ENCODE measurements at regions not wholly inside any gene's neighbourhood (a gene's known extent, or its start where the extent isn't known, plus 50 kb on each side); places are given as distances from the start of the nearest gene placed in this dataset.

DNA sequence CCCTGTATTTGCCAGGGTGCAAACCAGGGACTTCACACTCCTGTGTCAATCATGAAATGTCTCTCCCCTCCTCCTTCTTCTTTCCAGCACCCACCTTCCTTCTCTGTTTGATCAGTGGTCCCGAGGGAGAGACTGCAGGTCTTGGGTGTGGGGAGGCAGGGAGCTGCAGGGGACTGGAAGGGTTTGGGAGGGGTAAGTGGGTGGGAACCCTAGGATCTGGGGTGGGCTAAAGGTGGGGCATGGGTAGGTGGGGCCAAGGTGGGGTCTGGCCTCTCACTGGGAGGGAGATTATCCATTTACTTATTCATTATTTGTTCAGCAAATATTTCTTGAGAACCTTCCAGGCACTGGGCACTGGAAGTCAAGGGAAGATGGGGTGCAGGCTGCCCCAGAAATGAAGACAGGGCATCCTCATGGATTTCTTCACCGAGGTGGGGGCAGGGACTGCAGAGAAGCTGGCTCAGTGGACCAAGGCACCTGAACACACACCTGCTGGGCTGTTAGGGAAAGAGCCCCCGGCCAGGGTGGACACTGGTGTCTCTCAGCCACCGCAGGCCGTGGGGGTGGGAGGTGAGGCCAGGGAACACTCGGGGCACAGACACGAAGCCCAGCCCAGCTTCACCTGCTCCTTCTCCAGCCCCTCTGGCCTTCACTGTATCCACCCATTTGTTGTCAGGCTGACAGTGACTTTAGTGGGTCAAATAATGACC is 193.9 kb upstream of the C1orf174 start:
- no peak for DNase-seq (ENCODE audit: low read depth)
- H3K4me3 ChIP-seq (ENCODE audit: low read length) = no peak overlapping the region
- no peak for TF ChIP-seq CTCF (conservative IDR thresholded peaks at IDR 0.05; ENCODE audit: low read depth, low read length)

DNA sequence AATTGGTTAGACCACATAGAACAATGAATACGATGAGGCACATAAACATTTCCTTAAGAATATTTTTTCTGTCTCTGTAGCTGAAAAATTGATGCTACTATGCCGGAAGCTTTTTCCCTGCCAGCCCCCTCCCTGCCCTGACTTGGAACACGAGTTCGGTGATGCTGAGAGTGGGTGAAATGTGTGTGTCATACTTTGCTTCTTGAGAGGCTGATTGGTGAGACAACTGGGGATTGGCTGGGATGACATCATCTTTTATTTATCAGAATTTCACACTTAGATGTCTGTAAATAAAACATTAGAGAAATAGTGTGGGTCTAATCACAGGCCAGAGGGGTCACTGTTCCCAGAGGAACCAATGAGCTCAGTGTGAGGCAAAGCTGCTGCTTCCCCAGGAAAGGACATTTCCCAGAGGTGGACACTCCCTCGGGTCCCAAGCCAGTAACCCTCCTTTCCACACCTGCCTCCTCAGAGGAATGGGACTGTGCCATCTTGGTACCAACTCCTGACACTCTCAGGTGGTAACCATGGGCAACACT is 195.4 kb upstream of the C1orf174 start:
- H3K4me3 ChIP-seq (ENCODE audit: low read length) = no peak overlapping the region
- no peak for TF ChIP-seq CTCF (conservative IDR thresholded peaks at IDR 0.05; ENCODE audit: low read depth, low read length)
- no peak for DNase-seq (ENCODE audit: low read depth)

- H3K4me3 ChIP-seq (ENCODE audit: low read length) = no peak overlapping the region
- no peak for DNase-seq (ENCODE audit: low read depth)
- no peak for TF ChIP-seq CTCF (conservative IDR thresholded peaks at IDR 0.05; ENCODE audit: low read depth, low read length)
These were observed 201.5 kb upstream of the C1orf174 start for GRCh38 chr1:4101459-4102161.

GRCh38 chr1:4105300-4105880 is 205.3 kb upstream of the C1orf174 start:
- no peak overlapping the region for H3K4me3 ChIP-seq (ENCODE audit: low read length)
- no peak for DNase-seq (ENCODE audit: low read depth)
- no peak for TF ChIP-seq CTCF (conservative IDR thresholded peaks at IDR 0.05; ENCODE audit: low read depth, low read length)

GRCh38 chr1:4106731-4107130 is 206.7 kb upstream of the C1orf174 start:
- no peak for TF ChIP-seq CTCF (conservative IDR thresholded peaks at IDR 0.05; ENCODE audit: low read depth, low read length)
- no peak for DNase-seq (ENCODE audit: low read depth)
- no peak overlapping the region for H3K4me3 ChIP-seq (ENCODE audit: low read length)

DNA sequence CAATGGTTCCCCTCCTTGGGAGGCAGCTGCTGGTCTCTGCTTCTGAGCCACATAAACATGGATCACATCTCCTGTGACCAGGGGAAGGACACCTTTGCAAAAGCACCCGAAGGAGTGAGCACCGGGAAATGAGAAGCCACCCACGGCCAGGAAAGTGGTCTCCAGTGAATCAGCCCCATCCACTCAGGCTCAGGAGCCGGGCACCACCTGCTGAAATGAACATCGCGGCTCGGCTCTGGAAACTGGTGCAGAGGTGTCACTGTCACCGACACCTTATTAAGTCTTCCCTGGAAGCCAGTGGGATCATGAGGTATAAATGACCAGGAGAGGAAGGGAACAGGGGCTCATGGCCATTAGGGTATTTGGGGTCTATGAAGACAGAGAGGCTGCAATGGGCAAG is 207.2 kb upstream of the C1orf174 start:
- no peak overlapping the region for H3K4me3 ChIP-seq (ENCODE audit: low read length)
- TF ChIP-seq CTCF (conservative IDR thresholded peaks at IDR 0.05; ENCODE audit: low read depth, low read length) = no peak
- no peak for DNase-seq (ENCODE audit: low read depth)
